Ovary (tissue), 7 donors: ENCODE measurements at regions not wholly inside any gene's neighbourhood (a gene's known extent, or its start where the extent isn't known, plus 50 kb on each side); places are given as distances from the start of the nearest gene placed in this dataset.

ENCODE experiments used
- DNase-seq, 5 donors: peaks; one replicate each; pipeline ENCODE4 v3.0.0-alpha.2; 2019 to 2020
- H3K27ac ChIP-seq, 2 donors: fragments of 200-600 bp; one replicate each; pipeline versions ENCODE4 v1.5.1 to v1.8.0; 2019 to 2022
- H3K27me3 ChIP-seq: fragments of 200-600 bp; one replicate; pipeline ENCODE4 v1.8.0; 2022
- H3K36me3 ChIP-seq: fragments of 200-600 bp; sonication (generic); one replicate; pipeline ENCODE4 v1.5.1; 2019
- H3K4me1 ChIP-seq: one replicate; pipeline ENCODE4 v1.8.1; 2013; ENCODE audit warnings: mild to moderate bottlenecking, moderate library complexity; ENCODE audit not compliant: insufficient read depth
- H3K4me3 ChIP-seq: fragments of 200-600 bp; sonication (generic); one replicate; pipeline ENCODE4 v1.5.1; 2017
- H3K9me3 ChIP-seq, 2 donors: fragments of 200-600 bp in 1 of 2; sonication (generic) in 1 of 2; one replicate each; pipeline versions ENCODE4 v1.5.1 to v1.8.1; 2013 to 2019; ENCODE audit warnings: mild to moderate bottlenecking in 1 of 2, moderate library complexity in 1 of 2
- EP300 ChIP-seq: sonication (generic); formaldehyde crosslinking; IDR thresholded peaks from one replicate; pipeline ENCODE4 v1.6.1; 2017; ENCODE audit warnings: antibody characterized with exemption
- POLR2A ChIP-seq: fragments of 450-650 bp; IDR thresholded peaks from one replicate; pipeline ENCODE4 v1.6.1; 2017; ENCODE audit warnings: antibody characterized with exemption, mild to moderate bottlenecking, moderate library complexity
- WGBS, 3 donors: extraction: QIAGEN DNeasy Blood & Tissue Kit in 1 of 3; methylation state at CpG; one replicate each; pipeline versions ENCODE4 v1.1.5 to v1.1.7; 2013 to 2017; 5-methylcytosine and 5-hydroxymethylcytosine counted together
- intact Hi-C, 4 donors: fragments of 100-400 bp; cut with DNase I; formaldehyde crosslinking; loops; one replicate each; pipeline versions ENCODE4 v1.11.0 to v1.15.1; 2022 to 2023
- TF ChIP-seq, protein P1 (sequence below), 3 donors: fragments of 450-650 bp in 2 of 3; fragments of 200-600 bp in 1 of 3; IDR thresholded peaks; one replicate each; pipeline versions ENCODE4 v1.5.1 to v1.8.0; 2016 to 2022; ENCODE audit warnings: antibody characterized with exemption in 3 of 3, mild to moderate bottlenecking in 1 of 3
- donor health status: DM: no; HTN: no; CAD: no; lungs with moderate emphysema.
- donor health status: DM: no; HTN: no; CAD: no.
- donor health status: Bipolar disorder and iron deficiency.
- donor health status: DM: no; HTN: no; CAD: no.
- donor health status: DM: yes; HTN: yes; CAD: no.

DNA sequence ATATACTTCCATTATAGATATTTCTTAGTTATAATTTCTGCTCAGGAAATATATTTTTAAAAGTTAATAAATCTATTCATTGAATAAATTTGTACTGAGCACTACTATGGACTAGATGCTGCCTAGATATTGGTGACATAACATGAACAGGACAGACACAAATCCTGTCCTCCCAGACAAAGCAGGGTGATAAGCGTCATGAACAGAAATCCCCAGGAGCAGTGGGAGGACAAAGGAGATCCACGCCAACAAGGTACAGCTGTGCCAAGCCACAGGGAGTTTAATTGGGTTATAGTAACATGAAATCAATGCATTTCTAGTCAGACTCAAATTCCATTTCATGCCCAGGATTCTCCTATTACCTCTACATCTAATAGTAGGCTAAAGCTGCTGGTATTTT lies 171.8 kb upstream of the CPNE8 start:
- Histone ChIP-seq H3K36me3 (no peaks in the 10 kb centered on the region), H3K4me1 (no peaks in the 10 kb centered on the region), H3K9me3 (no peaks in the 10 kb centered on the region), H3K4me3 (no peak overlapping the region), H3K27ac (no peak overlapping the region), H3K27me3 (no peaks in the 10 kb centered on the region)
- intact Hi-C loops = no loop called here
- TF ChIP-seq EP300 (no peak), POLR2A (no peak)
- TF ChIP-seq, protein P1, sequence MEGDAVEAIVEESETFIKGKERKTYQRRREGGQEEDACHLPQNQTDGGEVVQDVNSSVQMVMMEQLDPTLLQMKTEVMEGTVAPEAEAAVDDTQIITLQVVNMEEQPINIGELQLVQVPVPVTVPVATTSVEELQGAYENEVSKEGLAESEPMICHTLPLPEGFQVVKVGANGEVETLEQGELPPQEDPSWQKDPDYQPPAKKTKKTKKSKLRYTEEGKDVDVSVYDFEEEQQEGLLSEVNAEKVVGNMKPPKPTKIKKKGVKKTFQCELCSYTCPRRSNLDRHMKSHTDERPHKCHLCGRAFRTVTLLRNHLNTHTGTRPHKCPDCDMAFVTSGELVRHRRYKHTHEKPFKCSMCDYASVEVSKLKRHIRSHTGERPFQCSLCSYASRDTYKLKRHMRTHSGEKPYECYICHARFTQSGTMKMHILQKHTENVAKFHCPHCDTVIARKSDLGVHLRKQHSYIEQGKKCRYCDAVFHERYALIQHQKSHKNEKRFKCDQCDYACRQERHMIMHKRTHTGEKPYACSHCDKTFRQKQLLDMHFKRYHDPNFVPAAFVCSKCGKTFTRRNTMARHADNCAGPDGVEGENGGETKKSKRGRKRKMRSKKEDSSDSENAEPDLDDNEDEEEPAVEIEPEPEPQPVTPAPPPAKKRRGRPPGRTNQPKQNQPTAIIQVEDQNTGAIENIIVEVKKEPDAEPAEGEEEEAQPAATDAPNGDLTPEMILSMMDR (IDR thresholded peaks at IDR 0.05) = no peak
- DNase-seq = no peak
- WGBS, 3 donors = 16 to 66% (median 27%) methylated on average over 2 of the region's 2 CpGs

DNA sequence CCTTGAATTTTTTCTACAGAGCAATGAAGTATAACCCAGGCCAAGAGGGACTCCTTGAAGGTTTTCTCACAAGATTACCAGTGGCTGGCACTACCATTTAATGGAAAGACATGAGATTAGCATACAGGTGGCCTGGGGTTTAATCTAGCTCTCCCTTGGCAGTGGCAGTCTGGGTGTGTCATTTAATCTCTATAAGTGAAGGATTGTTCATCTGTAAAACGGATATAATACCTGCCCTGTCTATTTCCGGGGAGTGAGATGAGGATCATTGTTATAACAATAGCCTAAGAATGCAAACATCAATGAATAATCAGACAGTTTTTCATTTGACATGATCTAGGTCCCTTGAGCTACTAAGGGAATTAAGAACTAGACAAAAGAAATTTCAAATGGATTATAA lies 168.7 kb upstream of the CPNE8 start:
- Histone ChIP-seq H3K27me3 (no peaks in the 10 kb centered on the region), H3K9me3 (no peaks in the 10 kb centered on the region), H3K27ac (no peak overlapping the region), H3K36me3 (no peaks in the 10 kb centered on the region), H3K4me1 (no peaks in the 10 kb centered on the region), H3K4me3 (no peak overlapping the region)
- TF ChIP-seq, protein P1 (IDR thresholded peaks at IDR 0.05) = no peak
- TF ChIP-seq EP300 (no peak), POLR2A (no peak)
- intact Hi-C loops = no loop called here
- DNase-seq = no peak
- WGBS, 3 donors = 49 to 71% (median 57%) methylated on average over 2 of the region's 2 CpGs

DNA sequence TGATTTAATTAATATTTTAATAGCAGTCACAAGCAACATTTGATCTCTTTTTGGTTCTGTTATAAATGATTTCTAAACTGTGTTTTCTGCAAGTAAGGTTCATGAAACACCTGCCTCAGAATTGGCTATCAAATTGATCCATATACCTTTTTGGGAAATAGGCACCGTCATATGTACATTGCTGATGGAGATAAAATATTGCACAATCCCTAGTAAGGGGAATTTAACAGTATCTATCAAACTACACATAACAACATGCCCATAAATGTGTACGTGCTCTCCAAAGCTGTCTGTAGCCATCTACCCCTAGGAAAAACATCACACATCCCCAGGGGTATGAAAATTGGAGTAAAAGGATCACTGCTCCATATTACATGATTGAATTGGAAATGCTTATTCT lies 167.3 kb upstream of the CPNE8 start:
- no peaks in the 10 kb centered on the region for H3K36me3 ChIP-seq
- no peaks in the 10 kb centered on the region for H3K9me3 ChIP-seq
- no peaks in the 10 kb centered on the region for H3K27me3 ChIP-seq
- no peak overlapping the region for H3K4me3 ChIP-seq
- WGBS, 3 donors = 77 to 85% (median 78%) methylated on average over 2 of the region's 2 CpGs
- no peak for DNase-seq
- intact Hi-C loops = no loop called here
- no peak for TF ChIP-seq EP300
- TF ChIP-seq, protein P1 (IDR thresholded peaks at IDR 0.05) = no peak
- TF ChIP-seq POLR2A = no peak
- H3K27ac ChIP-seq = no peak overlapping the region
- no peaks in the 10 kb centered on the region for H3K4me1 ChIP-seq

DNA sequence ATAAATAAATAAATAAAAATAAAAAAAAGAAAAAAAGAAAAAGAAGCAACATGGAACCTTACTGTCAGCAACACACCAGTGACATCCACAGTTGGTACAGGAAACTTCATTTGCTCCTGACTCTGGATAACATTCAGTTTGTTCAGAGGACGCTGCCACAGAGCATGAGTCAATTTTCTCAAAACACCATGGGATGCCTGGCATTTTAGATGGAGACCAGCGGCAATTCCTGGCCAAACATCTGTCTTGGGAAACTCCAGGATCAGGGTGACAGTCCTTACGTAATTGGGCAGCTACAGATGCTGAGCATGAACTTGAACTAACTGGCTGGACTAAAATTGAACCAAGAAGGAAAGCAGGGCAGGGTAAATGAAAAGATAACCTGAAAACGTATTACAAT lies 166.2 kb upstream of the CPNE8 start:
- no peak for DNase-seq
- Histone ChIP-seq H3K4me3 (no peak overlapping the region), H3K27ac (no peak overlapping the region), H3K27me3 (no peaks in the 10 kb centered on the region), H3K36me3 (no peaks in the 10 kb centered on the region), H3K9me3 (no peaks in the 10 kb centered on the region), H3K4me1 (no peaks in the 10 kb centered on the region)
- TF ChIP-seq POLR2A (no peak), EP300 (no peak)
- TF ChIP-seq, protein P1 (IDR thresholded peaks at IDR 0.05) = no peak
- intact Hi-C loops = no loop called here
- 62 to 74% (median 72%) methylated on average over 4 of the region's 4 CpGs for WGBS, 3 donors

DNA sequence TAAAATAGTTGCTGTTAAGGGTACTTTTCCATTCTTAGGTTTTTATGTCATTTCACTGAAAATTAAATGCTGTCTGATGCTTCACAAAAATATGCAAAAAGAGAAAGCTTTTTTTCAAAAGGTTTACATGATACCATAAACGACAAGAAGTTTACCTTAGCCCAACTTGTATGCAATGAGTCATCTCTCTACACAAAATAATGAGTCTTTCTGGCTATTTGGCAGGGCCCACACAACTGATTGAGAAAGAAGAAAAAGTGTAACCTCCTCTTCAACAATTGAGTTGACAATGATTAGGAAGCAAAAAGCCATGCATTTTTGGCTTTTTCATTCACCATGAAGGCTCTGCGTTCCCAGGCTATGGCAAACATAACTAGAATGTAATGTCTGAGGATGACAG lies 165.4 kb upstream of the CPNE8 start:
- WGBS, 3 donors = 60 to 73% (median 70%) methylated on average over 2 of the region's 2 CpGs
- H3K9me3 ChIP-seq = no peaks in the 10 kb centered on the region
- intact Hi-C loops = no loop called here
- no peak overlapping the region for H3K27ac ChIP-seq
- H3K36me3 ChIP-seq = no peaks in the 10 kb centered on the region
- DNase-seq = no peak
- TF ChIP-seq, protein P1 (IDR thresholded peaks at IDR 0.05) = no peak
- no peak for TF ChIP-seq POLR2A
- TF ChIP-seq EP300 = no peak
- no peaks in the 10 kb centered on the region for H3K4me1 ChIP-seq
- no peak overlapping the region for H3K4me3 ChIP-seq
- no peaks in the 10 kb centered on the region for H3K27me3 ChIP-seq
